Spleen (tissue), 11 donors: ENCODE measurements at regions not wholly inside any gene's neighbourhood (a gene's known extent, or its start where the extent isn't known, plus 50 kb on each side); places are given as distances from the start of the nearest gene placed in this dataset.
"Not testable (repeated sequence)": the region's sequence is repeated elsewhere in the genome, so short reads cannot be mapped to it uniquely, and the experiment has no call there.

Experiments used
- DNase-seq: peaks from one replicate; pipeline ENCODE4 v3.0.0-alpha.2; 2020
- H3K27ac ChIP-seq, 8 donors: fragments of 200-600 bp; sonication (generic) in 7 of 8; 1 replicate in 4 of 8; 2 replicates in 4 of 8; pipeline versions ENCODE4 v1.5.0 to v1.8.0; 2016 to 2021; ENCODE audit warnings: inconsistent platforms in 4 of 8, mild to moderate bottlenecking in 4 of 8, moderate library complexity in 1 of 8
- H3K27me3 ChIP-seq, 7 donors: fragments of 200-600 bp; sonication (generic) in 6 of 7; replicated peaks in 1 of 7; 1 replicate in 4 of 7; 2 replicates in 3 of 7; pipeline versions ENCODE4 v1.5.0 to v1.8.0; 2016 to 2021; ENCODE audit warnings: inconsistent platforms in 3 of 7, mild to moderate bottlenecking in 1 of 7
- H3K36me3 ChIP-seq, 6 donors: fragments of 200-600 bp; sonication (generic) in 5 of 6; 1 replicate in 4 of 6; 2 replicates in 2 of 6; pipeline versions ENCODE4 v1.5.0 to v1.8.0; 2016 to 2021; ENCODE audit warnings: inconsistent platforms in 2 of 6
- H3K4me1 ChIP-seq, 6 donors: fragments of 200-600 bp; sonication (generic) in 5 of 6; 1 replicate in 3 of 6; 2 replicates in 3 of 6; pipeline versions ENCODE4 v1.5.0 to v1.8.0; 2016 to 2021; ENCODE audit warnings: inconsistent platforms in 3 of 6
- H3K4me3 ChIP-seq, 8 donors: fragments of 200-600 bp; sonication (generic) in 7 of 8; 1 replicate in 4 of 8; 2 replicates in 4 of 8; pipeline versions ENCODE4 v1.5.0 to v1.8.0; 2016 to 2021; ENCODE audit warnings: inconsistent platforms in 4 of 8, mild to moderate bottlenecking in 4 of 8, moderate library complexity in 2 of 8
- H3K9me3 ChIP-seq, 8 donors: fragments of 200-600 bp; sonication (generic) in 7 of 8; 1 replicate in 4 of 8; 2 replicates in 4 of 8; pipeline versions ENCODE4 v1.5.0 to v1.8.0; 2016 to 2021; ENCODE audit warnings: inconsistent platforms in 4 of 8
- CTCF ChIP-seq, 11 experiments: fragments of 200-600 bp in 7 of 11; fragments of 450-650 bp in 4 of 11; sonication (generic) in 4 of 11; IDR thresholded peaks in 8 of 11; conservative IDR thresholded peaks in 3 of 11; 1 replicate in 7 of 11; 2 replicates in 4 of 11; pipeline versions ENCODE4 v1.4.0 to v1.8.0; 2016 to 2021; ENCODE audit warnings: antibody characterized with exemption in 11 of 11, inconsistent platforms in 4 of 11, mild to moderate bottlenecking in 1 of 11
- POLR2A ChIP-seq, 3 donors: fragments of 450-650 bp; IDR thresholded peaks; one replicate each; pipeline ENCODE4 v1.5.1; 2017; ENCODE audit warnings: antibody characterized with exemption in 3 of 3, mild to moderate bottlenecking in 1 of 3
- POLR2AphosphoS5 ChIP-seq, 3 donors: sonication (generic); formaldehyde crosslinking; IDR thresholded peaks; one replicate each; pipeline ENCODE4 v1.5.1; 2017; ENCODE audit warnings: antibody characterized with exemption in 3 of 3
- WGBS, 5 donors: extraction: QIAGEN DNeasy Blood & Tissue Kit in 3 of 5; methylation state at CpG; one replicate each; pipeline versions ENCODE4 v1.1.5 to v1.1.7; 2013 to 2018; 5-methylcytosine and 5-hydroxymethylcytosine counted together
- intact Hi-C: fragments of 100-400 bp; cut with DNase I; formaldehyde crosslinking; loops from one replicate; pipeline ENCODE4 v1.15.0; 2023; ENCODE audit warnings: low total_unique reads
- donor health status: healthy with polysubstance abuse.
- donor health status: DM: no; HTN: no; CAD: no; lungs with moderate emphysema.
- donor health status: DM: no; HTN: no; CAD: no.
- donor health status: Bipolar disorder and iron deficiency.
- donor health status: healthy.
- donor health status: DM: no; HTN: no; CAD: no.
- donor health status: DM: yes; HTN: yes; CAD: no.

GRCh38 chr14:25375639-25376038 is 325.7 kb upstream of the STXBP6 start:
- Histone ChIP-seq H3K4me1 (no peaks in the 10 kb centered on the region), H3K36me3 (no peaks in the 10 kb centered on the region), H3K27me3 (no peaks in the 10 kb centered on the region), H3K27ac (no peak overlapping the region), H3K4me3 (no peak overlapping the region), H3K9me3 (no peaks in the 10 kb centered on the region)
- intact Hi-C loops, result no loop called here
- DNase-seq, result no peak
- TF ChIP-seq CTCF (IDR thresholded peaks at IDR 0.05 in 8 of 11, conservative IDR thresholded peaks at IDR 0.05 in 3 of 11) (no peak), POLR2AphosphoS5 (IDR thresholded peaks at IDR 0.05) (no peak), POLR2A (IDR thresholded peaks at IDR 0.05) (no peak)
- WGBS, 5 donors, result 75 to 93% (median 85%) methylated on average over 2 of the region's 2 CpGs

- 71 to 88% (median 76%) methylated on average over 1 of the region's 1 CpG for WGBS, 5 donors
- Histone ChIP-seq H3K27me3 (no peaks in the 10 kb centered on the region), H3K36me3 (no peaks in the 10 kb centered on the region), H3K9me3 (peaks cover 0 to 16% (median 2%) of the 10 kb centered on the region in 8 donors), H3K4me1 (no peaks in the 10 kb centered on the region), H3K4me3 (no peak overlapping the region), H3K27ac (no peak overlapping the region)
- no peak for DNase-seq
- TF ChIP-seq POLR2A (IDR thresholded peaks at IDR 0.05) (no peak), POLR2AphosphoS5 (IDR thresholded peaks at IDR 0.05) (no peak), CTCF (IDR thresholded peaks at IDR 0.05 in 8 of 11, conservative IDR thresholded peaks at IDR 0.05 in 3 of 11) (no peak)
- intact Hi-C loops, result no loop called here
These were observed 321.1 kb upstream of the STXBP6 start for GRCh38 chr14:25371068-25371467.

- H3K36me3 ChIP-seq, H3K27ac ChIP-seq, intact Hi-C loops, H3K4me3 ChIP-seq, DNase-seq, H3K4me1 ChIP-seq, H3K27me3 ChIP-seq: not testable (repeated sequence)
- peaks cover 0 to 20% (median 2%) of the 10 kb centered on the region in 8 donors for H3K9me3 ChIP-seq
- 78 to 94% (median 86%) methylated on average over 8 to 10 of the region's 10 CpGs for WGBS, 5 donors
These were observed 320.1 kb upstream of the STXBP6 start for GRCh38 chr14:25370057-25370456.

GRCh38 chr14:25358330-25358729 is 308.4 kb upstream of the STXBP6 start:
- Histone ChIP-seq H3K9me3 (peaks cover 0 to 7% (median 0%) of the 10 kb centered on the region in 8 donors), H3K4me3 (no peak overlapping the region), H3K27ac (no peak overlapping the region), H3K36me3 (no peaks in the 10 kb centered on the region), H3K4me1 (no peaks in the 10 kb centered on the region), H3K27me3 (no peaks in the 10 kb centered on the region)
- WGBS, 5 donors, result 64 to 90% (median 78%) methylated on average over 1 of the region's 1 CpG
- intact Hi-C loops, result no loop called here
- no peak for DNase-seq
- TF ChIP-seq POLR2AphosphoS5 (IDR thresholded peaks at IDR 0.05) (no peak), POLR2A (IDR thresholded peaks at IDR 0.05) (no peak), CTCF (IDR thresholded peaks at IDR 0.05 in 8 of 11, conservative IDR thresholded peaks at IDR 0.05 in 3 of 11) (no peak)

GRCh38 chr14:25351269-25351668 is 301.3 kb upstream of the STXBP6 start:
- DNase-seq, result no peak
- WGBS, 5 donors, result 70 to 90% (median 76%) methylated on average over 4 of the region's 4 CpGs
- Histone ChIP-seq H3K27ac (no peak overlapping the region), H3K36me3 (no peaks in the 10 kb centered on the region), H3K4me1 (no peaks in the 10 kb centered on the region), H3K9me3 (no peaks in the 10 kb centered on the region), H3K27me3 (no peaks in the 10 kb centered on the region), H3K4me3 (no peak overlapping the region)
- intact Hi-C loops, result no loop called here
- TF ChIP-seq CTCF (IDR thresholded peaks at IDR 0.05 in 8 of 11, conservative IDR thresholded peaks at IDR 0.05 in 3 of 11) (no peak), POLR2AphosphoS5 (IDR thresholded peaks at IDR 0.05) (no peak), POLR2A (IDR thresholded peaks at IDR 0.05) (no peak)
